ENCODE measurements at regions not wholly inside any gene's neighbourhood (a gene's known extent, or its start where the extent isn't known, plus 50 kb on each side); places are given as distances from the start of the nearest gene placed in this dataset.

DNA sequence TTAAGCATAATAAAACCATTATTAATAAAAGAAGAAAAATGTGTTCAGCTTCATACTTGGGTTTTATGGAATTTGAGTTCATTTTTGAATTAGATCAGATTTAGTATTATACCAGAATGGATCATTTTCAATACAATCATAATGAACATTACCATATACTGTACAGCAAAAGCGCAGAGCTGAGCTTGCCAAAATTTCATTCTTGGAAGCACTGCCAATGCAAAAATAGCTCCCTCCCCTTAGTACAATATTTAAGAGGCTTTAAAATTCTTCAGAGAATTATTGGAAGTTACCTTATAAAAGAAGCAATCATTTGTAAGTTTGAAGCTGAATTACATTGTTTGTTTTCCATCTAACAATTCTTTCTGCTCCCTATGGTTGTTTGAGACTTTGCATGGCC lies 938.1 kb upstream of the SLC39A10 start:
- no peak for TF ChIP-seq POLR2A (IDR thresholded peaks at IDR 0.05)
- TF ChIP-seq, protein P1, sequence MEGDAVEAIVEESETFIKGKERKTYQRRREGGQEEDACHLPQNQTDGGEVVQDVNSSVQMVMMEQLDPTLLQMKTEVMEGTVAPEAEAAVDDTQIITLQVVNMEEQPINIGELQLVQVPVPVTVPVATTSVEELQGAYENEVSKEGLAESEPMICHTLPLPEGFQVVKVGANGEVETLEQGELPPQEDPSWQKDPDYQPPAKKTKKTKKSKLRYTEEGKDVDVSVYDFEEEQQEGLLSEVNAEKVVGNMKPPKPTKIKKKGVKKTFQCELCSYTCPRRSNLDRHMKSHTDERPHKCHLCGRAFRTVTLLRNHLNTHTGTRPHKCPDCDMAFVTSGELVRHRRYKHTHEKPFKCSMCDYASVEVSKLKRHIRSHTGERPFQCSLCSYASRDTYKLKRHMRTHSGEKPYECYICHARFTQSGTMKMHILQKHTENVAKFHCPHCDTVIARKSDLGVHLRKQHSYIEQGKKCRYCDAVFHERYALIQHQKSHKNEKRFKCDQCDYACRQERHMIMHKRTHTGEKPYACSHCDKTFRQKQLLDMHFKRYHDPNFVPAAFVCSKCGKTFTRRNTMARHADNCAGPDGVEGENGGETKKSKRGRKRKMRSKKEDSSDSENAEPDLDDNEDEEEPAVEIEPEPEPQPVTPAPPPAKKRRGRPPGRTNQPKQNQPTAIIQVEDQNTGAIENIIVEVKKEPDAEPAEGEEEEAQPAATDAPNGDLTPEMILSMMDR (IDR thresholded peaks at IDR 0.05), result no peak
- H3K4me3 ChIP-seq (ENCODE audit: low read depth, poor library complexity, severe bottlenecking), result no peak overlapping the region
- intact Hi-C loops (cut with DNase I; ENCODE audit: low total_unique reads), result no loop called here
- 69 to 75% methylated on average over 1 of the region's 1 CpG for WGBS, 2 donors
- no peak for DNase-seq (ENCODE audit: low spot score in 2 of 2)

DNA sequence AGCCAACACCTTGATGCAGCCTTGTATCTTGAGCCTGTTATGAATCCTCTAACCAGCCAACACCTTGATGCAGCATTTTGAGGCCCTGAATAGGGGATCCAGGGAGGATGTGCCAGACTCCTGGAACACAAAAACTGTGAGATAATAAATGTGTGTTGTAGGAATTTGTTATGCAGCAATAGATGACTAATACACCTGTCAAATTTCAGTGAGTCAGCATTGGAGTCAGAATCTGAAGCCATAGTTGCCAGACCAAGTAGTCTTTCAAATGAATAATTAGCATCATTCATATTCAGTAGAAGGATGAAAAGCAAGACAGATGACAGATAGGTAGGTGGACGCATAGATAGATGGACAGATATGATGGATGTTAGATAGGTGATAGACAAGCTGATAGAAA lies 942.5 kb upstream of the SLC39A10 start:
- intact Hi-C loops (cut with DNase I; ENCODE audit: low total_unique reads), result no loop called here
- 83 to 96% methylated on average over 1 of the region's 1 CpG for WGBS, 2 donors
- TF ChIP-seq POLR2A (IDR thresholded peaks at IDR 0.05), result no peak
- TF ChIP-seq, protein P1 (IDR thresholded peaks at IDR 0.05), result no peak
- no peak overlapping the region for H3K4me3 ChIP-seq (ENCODE audit: low read depth, poor library complexity, severe bottlenecking)
- no peak for DNase-seq (ENCODE audit: low spot score in 2 of 2)

DNA sequence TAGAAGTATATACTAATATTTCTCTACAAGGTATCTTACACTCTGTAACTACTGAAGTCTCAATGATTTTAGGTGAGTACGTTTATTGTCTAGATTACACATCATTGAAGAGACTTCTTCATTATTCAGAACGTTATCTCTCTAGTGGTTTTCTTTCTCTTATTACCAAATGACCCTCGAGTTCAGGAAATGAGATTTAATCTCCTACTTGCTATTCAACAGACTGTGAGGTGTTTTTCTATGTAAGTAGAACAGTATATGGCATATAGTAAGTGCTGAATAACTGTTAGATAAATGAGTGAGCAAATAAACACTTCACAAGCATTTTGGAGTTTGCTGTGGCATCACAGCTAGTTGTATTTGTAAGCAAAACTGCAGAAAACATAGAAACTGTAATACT lies 947.2 kb upstream of the SLC39A10 start:
- 49 to 52% methylated on average over 3 of the region's 3 CpGs for WGBS, 2 donors
- no peak for DNase-seq (ENCODE audit: low spot score in 2 of 2)
- TF ChIP-seq, protein P1 (IDR thresholded peaks at IDR 0.05), result no peak
- intact Hi-C loops (cut with DNase I; ENCODE audit: low total_unique reads), result no loop called here
- H3K4me3 ChIP-seq (ENCODE audit: low read depth, poor library complexity, severe bottlenecking), result no peak overlapping the region

DNA sequence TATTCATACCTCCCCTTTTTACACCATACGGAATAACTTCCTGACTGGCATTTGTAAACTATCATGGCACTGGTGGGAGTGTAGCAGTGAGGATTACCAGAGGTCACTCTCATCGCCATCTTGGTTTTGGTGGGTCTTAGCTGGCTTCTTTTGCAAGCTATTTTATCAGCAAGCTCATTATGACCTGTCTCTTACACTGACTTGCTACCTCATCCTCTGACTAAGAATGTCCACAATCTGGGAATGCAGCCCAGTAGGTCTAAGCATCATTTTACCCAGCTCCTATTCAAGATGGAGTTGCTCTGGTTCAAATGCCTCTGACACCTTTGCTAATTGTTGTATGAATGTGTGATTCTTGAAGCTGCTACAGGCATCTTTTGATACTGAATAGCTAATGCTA lies 950.8 kb upstream of the SLC39A10 start:
- no peak overlapping the region for H3K4me3 ChIP-seq (ENCODE audit: low read depth, poor library complexity, severe bottlenecking)
- DNase-seq (ENCODE audit: low spot score in 2 of 2), result no peak
- WGBS, 2 donors, result 81 to 90% methylated on average over 2 of the region's 2 CpGs
- intact Hi-C loops (cut with DNase I; ENCODE audit: low total_unique reads), result no loop called here
- TF ChIP-seq, protein P1 (IDR thresholded peaks at IDR 0.05), result no peak
- no peak for TF ChIP-seq POLR2A (IDR thresholded peaks at IDR 0.05)

DNA sequence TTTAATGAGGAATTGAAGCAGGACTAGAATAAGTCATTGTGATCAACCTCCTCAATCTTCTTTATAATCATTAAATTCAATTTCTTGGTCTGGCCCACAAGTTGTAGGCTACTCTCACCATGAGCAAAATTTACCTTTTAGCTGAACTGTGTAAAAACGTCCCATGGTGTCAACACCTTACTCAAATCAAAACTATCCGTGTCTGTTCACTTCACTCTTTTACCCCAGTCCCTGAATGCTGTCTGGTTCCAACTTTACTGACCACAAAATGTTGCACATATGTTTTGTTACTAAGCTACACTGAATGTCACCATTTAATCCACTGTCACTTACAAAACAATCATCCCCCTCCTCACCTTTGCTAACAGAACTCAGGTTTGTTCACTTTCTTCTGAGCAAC lies 951.6 kb upstream of the SLC39A10 start:
- WGBS, 2 donors, result 82 to 85% methylated on average over 2 of the region's 2 CpGs
- H3K4me3 ChIP-seq (ENCODE audit: low read depth, poor library complexity, severe bottlenecking), result no peak overlapping the region
- no peak for DNase-seq (ENCODE audit: low spot score in 2 of 2)
- intact Hi-C loops (cut with DNase I; ENCODE audit: low total_unique reads), result no loop called here
- no peak for TF ChIP-seq POLR2A (IDR thresholded peaks at IDR 0.05)
- TF ChIP-seq, protein P1 (IDR thresholded peaks at IDR 0.05), result no peak

DNA sequence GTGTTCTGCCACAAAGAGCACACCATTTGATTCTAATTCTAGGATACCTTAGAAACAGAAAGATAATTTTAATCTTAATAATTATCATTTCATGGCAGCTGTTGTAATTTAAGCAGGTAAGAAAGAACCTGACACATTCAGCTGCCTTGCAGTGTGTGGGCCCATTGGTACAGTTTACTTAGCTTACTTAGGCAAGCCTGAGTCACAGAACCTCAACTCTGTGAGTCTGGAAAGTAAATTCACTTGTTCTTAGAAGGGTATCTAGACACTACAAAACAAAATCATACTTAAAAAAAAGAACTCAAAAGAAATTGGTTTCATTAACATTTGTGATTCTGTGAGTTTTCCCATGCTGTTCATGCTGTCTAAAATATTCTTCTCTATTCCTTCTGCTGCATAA lies 956.3 kb upstream of the SLC39A10 start:
- intact Hi-C loops (cut with DNase I; ENCODE audit: low total_unique reads), result no loop called here
- TF ChIP-seq, protein P1 (IDR thresholded peaks at IDR 0.05), result no peak
- TF ChIP-seq POLR2A (IDR thresholded peaks at IDR 0.05), result no peak
- H3K4me3 ChIP-seq (ENCODE audit: low read depth, poor library complexity, severe bottlenecking), result no peak overlapping the region
- DNase-seq (ENCODE audit: low spot score in 2 of 2), result no peak

All from lower leg skin (tissue), 4 donors.